ENCODE measurements at regions not wholly inside any gene's neighbourhood (a gene's known extent, or its start where the extent isn't known, plus 50 kb on each side); places are given as distances from the start of the nearest gene placed in this dataset.

DNA sequence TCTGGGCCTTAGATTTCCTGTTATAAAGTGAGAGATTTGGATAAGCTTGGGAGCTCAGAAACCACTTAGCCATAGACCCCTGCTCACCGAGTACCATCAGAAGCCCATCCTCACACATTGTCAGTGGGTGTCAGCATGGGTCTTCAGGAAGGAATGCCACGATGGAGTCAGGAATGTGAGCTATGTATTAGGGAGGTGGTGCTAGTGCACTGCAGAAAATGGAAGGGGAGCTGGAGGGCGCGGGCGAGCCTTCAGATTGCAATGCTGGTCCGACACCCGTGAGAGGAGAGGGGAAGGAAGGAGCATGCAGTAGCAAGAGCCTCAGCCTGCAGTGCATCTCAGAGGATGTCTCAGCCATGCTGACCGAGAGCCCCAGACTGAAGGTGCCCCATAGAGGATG is 294.5 kb downstream of the FOXL1 start:
- DNase-seq (ENCODE audit: low spot score) = no peak
- Histone ChIP-seq H3K4me1 (ENCODE audit: control insufficient read depth in 1 of 2, low read depth in 2 of 2) (no peaks in the 10 kb centered on the region), H3K9me3 (no peaks in the 10 kb centered on the region), H3K36me3 (no peaks in the 10 kb centered on the region), H3K27ac (no peak overlapping the region), H3K27me3 (replicated peaks; ENCODE audit: insufficient read depth) (no peaks in the 10 kb centered on the region), H3K4me3 (no peak overlapping the region)
- ATAC-seq (ENCODE audit: insufficient number of reproducible peaks, low FRiP score, low read depth) = no peak
- TF ChIP-seq, protein P1, sequence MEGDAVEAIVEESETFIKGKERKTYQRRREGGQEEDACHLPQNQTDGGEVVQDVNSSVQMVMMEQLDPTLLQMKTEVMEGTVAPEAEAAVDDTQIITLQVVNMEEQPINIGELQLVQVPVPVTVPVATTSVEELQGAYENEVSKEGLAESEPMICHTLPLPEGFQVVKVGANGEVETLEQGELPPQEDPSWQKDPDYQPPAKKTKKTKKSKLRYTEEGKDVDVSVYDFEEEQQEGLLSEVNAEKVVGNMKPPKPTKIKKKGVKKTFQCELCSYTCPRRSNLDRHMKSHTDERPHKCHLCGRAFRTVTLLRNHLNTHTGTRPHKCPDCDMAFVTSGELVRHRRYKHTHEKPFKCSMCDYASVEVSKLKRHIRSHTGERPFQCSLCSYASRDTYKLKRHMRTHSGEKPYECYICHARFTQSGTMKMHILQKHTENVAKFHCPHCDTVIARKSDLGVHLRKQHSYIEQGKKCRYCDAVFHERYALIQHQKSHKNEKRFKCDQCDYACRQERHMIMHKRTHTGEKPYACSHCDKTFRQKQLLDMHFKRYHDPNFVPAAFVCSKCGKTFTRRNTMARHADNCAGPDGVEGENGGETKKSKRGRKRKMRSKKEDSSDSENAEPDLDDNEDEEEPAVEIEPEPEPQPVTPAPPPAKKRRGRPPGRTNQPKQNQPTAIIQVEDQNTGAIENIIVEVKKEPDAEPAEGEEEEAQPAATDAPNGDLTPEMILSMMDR (IDR thresholded peaks at IDR 0.05) = no peak

DNA sequence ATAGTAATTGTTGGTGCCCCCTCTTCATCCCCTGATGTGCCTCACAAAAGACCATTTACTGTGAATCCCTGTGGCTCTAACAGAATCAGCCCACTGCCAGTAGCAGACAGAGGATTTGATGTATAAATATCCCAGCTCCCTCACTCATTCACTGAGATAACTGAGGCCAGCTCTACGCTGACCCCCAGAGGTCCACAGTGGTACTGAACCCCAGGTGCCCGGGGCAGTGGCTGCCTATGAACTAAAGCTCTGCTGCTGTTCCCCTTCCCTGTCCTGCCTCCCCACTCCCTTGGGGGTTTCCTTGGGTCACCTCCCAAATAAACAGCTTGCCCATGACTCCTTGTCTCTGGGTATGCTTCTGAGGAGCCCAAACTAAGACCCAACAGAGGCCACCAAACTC is 295.8 kb downstream of the FOXL1 start:
- no peak for DNase-seq (ENCODE audit: low spot score)
- no peaks in the 10 kb centered on the region for H3K27me3 ChIP-seq (replicated peaks; ENCODE audit: insufficient read depth)
- no peak overlapping the region for H3K4me3 ChIP-seq
- H3K27ac ChIP-seq = no peak overlapping the region
- TF ChIP-seq, protein P1 (IDR thresholded peaks at IDR 0.05) = peak; percentile 35
- no peaks in the 10 kb centered on the region for H3K36me3 ChIP-seq
- no peaks in the 10 kb centered on the region for H3K9me3 ChIP-seq
- H3K4me1 ChIP-seq (ENCODE audit: control insufficient read depth in 1 of 2, low read depth in 2 of 2) = no peaks in the 10 kb centered on the region
- ATAC-seq (ENCODE audit: insufficient number of reproducible peaks, low FRiP score, low read depth) = no peak

GRCh38 chr16:86876499-86876898 is 298.1 kb downstream of the FOXL1 start:
- TF ChIP-seq, protein P1 (IDR thresholded peaks at IDR 0.05) = no peak
- DNase-seq (ENCODE audit: low spot score) = no peak
- Histone ChIP-seq H3K9me3 (no peaks in the 10 kb centered on the region), H3K27me3 (replicated peaks; ENCODE audit: insufficient read depth) (no peaks in the 10 kb centered on the region), H3K4me1 (ENCODE audit: control insufficient read depth in 1 of 2, low read depth in 2 of 2) (no peaks in the 10 kb centered on the region), H3K4me3 (no peak overlapping the region), H3K36me3 (no peaks in the 10 kb centered on the region), H3K27ac (no peak overlapping the region)
- ATAC-seq (ENCODE audit: insufficient number of reproducible peaks, low FRiP score, low read depth) = no peak

DNA sequence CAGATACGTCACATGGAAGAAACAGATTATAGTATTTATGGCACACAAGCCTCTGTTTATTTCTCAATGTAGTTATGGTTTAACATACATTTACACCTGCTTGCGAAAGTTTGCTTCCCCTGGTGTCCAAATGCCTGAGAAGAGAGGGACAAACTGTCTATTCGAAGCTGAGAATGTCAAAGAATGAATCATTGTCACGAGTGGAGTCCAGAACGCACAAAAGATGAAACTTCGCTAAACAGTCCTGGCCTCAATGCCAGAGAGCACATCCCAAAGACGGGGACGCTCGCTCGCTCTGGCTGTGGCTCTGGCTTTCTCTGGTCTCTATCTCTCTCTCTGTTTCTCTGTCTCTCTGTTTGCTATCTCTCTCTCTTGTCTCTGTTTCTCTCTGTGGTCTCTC is 298.8 kb downstream of the FOXL1 start:
- no peaks in the 10 kb centered on the region for H3K9me3 ChIP-seq
- no peak overlapping the region for H3K4me3 ChIP-seq
- TF ChIP-seq, protein P1 (IDR thresholded peaks at IDR 0.05) = no peak
- no peaks in the 10 kb centered on the region for H3K36me3 ChIP-seq
- no peak overlapping the region for H3K27ac ChIP-seq
- DNase-seq (ENCODE audit: low spot score) (no peak), ATAC-seq (ENCODE audit: insufficient number of reproducible peaks, low FRiP score, low read depth) (no peak)
- H3K27me3 ChIP-seq (replicated peaks; ENCODE audit: insufficient read depth) = no peaks in the 10 kb centered on the region
- peaks cover 6% of the 10 kb centered on the region in 2 donors for H3K4me1 ChIP-seq (ENCODE audit: control insufficient read depth in 1 of 2, low read depth in 2 of 2)

- TF ChIP-seq, protein P1 (IDR thresholded peaks at IDR 0.05) = no peak
- ATAC-seq (ENCODE audit: insufficient number of reproducible peaks, low FRiP score, low read depth) = no peak
- Histone ChIP-seq H3K27me3 (replicated peaks; ENCODE audit: insufficient read depth) (no peaks in the 10 kb centered on the region), H3K4me3 (no peak overlapping the region), H3K27ac (no peak overlapping the region), H3K9me3 (no peaks in the 10 kb centered on the region), H3K36me3 (no peaks in the 10 kb centered on the region), H3K4me1 (ENCODE audit: control insufficient read depth in 1 of 2, low read depth in 2 of 2) (peaks cover 7 to 13% of the 10 kb centered on the region in 2 donors)
- DNase-seq (ENCODE audit: low spot score) = no peak
These were observed 299.5 kb downstream of the FOXL1 start for GRCh38 chr16:86877835-86878234.

Measured in thoracic aorta (tissue), 2 donors.